ENCODE measurements at regions not wholly inside any gene's neighbourhood (a gene's known extent, or its start where the extent isn't known, plus 50 kb on each side); places are given as distances from the start of the nearest gene placed in this dataset.
A peak's percentile ranks its signal among the peaks of the same experiment; 100 is the strongest.

GRCh38 chr3:76551739-76552138, 488.2 kb upstream of the ROBO2 start:
- TF ChIP-seq CTCF (IDR thresholded peaks at IDR 0.05) = no peak
- no peak overlapping the region for H3K27ac ChIP-seq
- DNase-seq (ENCODE audit: low spot score) = no peak
- no peak for ATAC-seq (ENCODE audit: insufficient number of reproducible peaks, low FRiP score, low read depth)
- no peak overlapping the region for H3K4me3 ChIP-seq
- H3K27me3 ChIP-seq (replicated peaks; ENCODE audit: insufficient read depth) = no peaks in the 10 kb centered on the region
- H3K9me3 ChIP-seq = no peaks in the 10 kb centered on the region
- H3K36me3 ChIP-seq = no peaks in the 10 kb centered on the region
- peaks cover 4 to 9% of the 10 kb centered on the region in 2 donors for H3K4me1 ChIP-seq (ENCODE audit: control insufficient read depth in 1 of 2, low read depth in 2 of 2)

- H3K27ac ChIP-seq = no peak overlapping the region
- H3K27me3 ChIP-seq (replicated peaks; ENCODE audit: insufficient read depth) = no peaks in the 10 kb centered on the region
- DNase-seq (ENCODE audit: low spot score) (no peak), ATAC-seq (ENCODE audit: insufficient number of reproducible peaks, low FRiP score, low read depth) (no peak)
- no peak overlapping the region for H3K4me3 ChIP-seq
- no peaks in the 10 kb centered on the region for H3K36me3 ChIP-seq
- no peaks in the 10 kb centered on the region for H3K9me3 ChIP-seq
- peaks cover 4 to 9% of the 10 kb centered on the region in 2 donors for H3K4me1 ChIP-seq (ENCODE audit: control insufficient read depth in 1 of 2, low read depth in 2 of 2)
- TF ChIP-seq CTCF (IDR thresholded peaks at IDR 0.05) = no peak
These were observed 487.2 kb upstream of the ROBO2 start for GRCh38 chr3:76552653-76553052.

GRCh38 chr3:76554707-76555106, 485.2 kb upstream of the ROBO2 start:
- TF ChIP-seq CTCF (IDR thresholded peaks at IDR 0.05) = no peak
- H3K9me3 ChIP-seq = no peaks in the 10 kb centered on the region
- H3K4me1 ChIP-seq (ENCODE audit: control insufficient read depth in 1 of 2, low read depth in 2 of 2) = peaks cover 4 to 9% of the 10 kb centered on the region in 2 donors
- H3K27ac ChIP-seq = no peak overlapping the region
- H3K27me3 ChIP-seq (replicated peaks; ENCODE audit: insufficient read depth) = no peaks in the 10 kb centered on the region
- no peak overlapping the region for H3K4me3 ChIP-seq
- peak; percentile 83 for ATAC-seq (ENCODE audit: insufficient number of reproducible peaks, low FRiP score, low read depth)
- no peak for DNase-seq (ENCODE audit: low spot score)
- H3K36me3 ChIP-seq = no peaks in the 10 kb centered on the region

GRCh38 chr3:76561494-76562236, 478.2 kb upstream of the ROBO2 start:
- TF ChIP-seq CTCF (IDR thresholded peaks at IDR 0.05) = no peak
- no peak for ATAC-seq (ENCODE audit: insufficient number of reproducible peaks, low FRiP score, low read depth)
- no peak for DNase-seq (ENCODE audit: low spot score)
- no peaks in the 10 kb centered on the region for H3K36me3 ChIP-seq
- H3K4me3 ChIP-seq = no peak overlapping the region
- H3K9me3 ChIP-seq = no peaks in the 10 kb centered on the region
- H3K27me3 ChIP-seq (replicated peaks; ENCODE audit: insufficient read depth) = no peaks in the 10 kb centered on the region
- H3K4me1 ChIP-seq (ENCODE audit: control insufficient read depth in 1 of 2, low read depth in 2 of 2) = no peaks in the 10 kb centered on the region
- no peak overlapping the region for H3K27ac ChIP-seq

- Histone ChIP-seq H3K27me3 (replicated peaks; ENCODE audit: insufficient read depth) (no peaks in the 10 kb centered on the region), H3K9me3 (no peaks in the 10 kb centered on the region), H3K36me3 (no peaks in the 10 kb centered on the region), H3K27ac (no peak overlapping the region), H3K4me3 (no peak overlapping the region), H3K4me1 (ENCODE audit: control insufficient read depth in 1 of 2, low read depth in 2 of 2) (no peaks in the 10 kb centered on the region)
- ATAC-seq (ENCODE audit: insufficient number of reproducible peaks, low FRiP score, low read depth) (no peak), DNase-seq (ENCODE audit: low spot score) (no peak)
- no peak for TF ChIP-seq CTCF (IDR thresholded peaks at IDR 0.05)
These were observed 474.2 kb upstream of the ROBO2 start for GRCh38 chr3:76565496-76566210.

Data from thoracic aorta (tissue), 2 donors.